PFSK-1 (cell line): ENCODE measurements at regions not wholly inside any gene's neighbourhood (a gene's known extent, or its start where the extent isn't known, plus 50 kb on each side); places are given as distances from the start of the nearest gene placed in this dataset.

ENCODE experiments used
- FOXP2 ChIP-seq: optimal IDR thresholded peaks from 2 replicates; pipeline ENCODE3; 2011; ENCODE audit warnings: borderline replicate concordance, control low read depth, inconsistent platforms; ENCODE audit not compliant: insufficient read depth; ENCODE audit errors: extremely low read length, extremely low read depth
- POLR2AphosphoS5 ChIP-seq: IDR thresholded peaks from 2 replicates; pipeline ENCODE4 v1.6.1; 2012; ENCODE audit warnings: low read depth, mild to moderate bottlenecking, control low read depth, low read length, moderate library complexity
- SIN3A ChIP-seq: IDR thresholded peaks from 2 replicates; pipeline ENCODE4 v1.6.1; 2012; ENCODE audit warnings: mild to moderate bottlenecking, low read length, moderate library complexity, borderline replicate concordance; ENCODE audit not compliant: insufficient read depth
- TAF1 ChIP-seq: IDR thresholded peaks from 2 replicates; pipeline ENCODE4 v1.6.1; 2012; ENCODE audit warnings: low read length, control low read depth, borderline replicate concordance; ENCODE audit not compliant: insufficient read depth

- TF ChIP-seq POLR2AphosphoS5 (no peak), TAF1 (no peak), SIN3A (no peak), FOXP2 (no peak)
Measured at GRCh38 chr11:69371731-69372588, 78.0 kb downstream of the MYEOV start.
